Adipose tissue (tissue), 3 donors: ENCODE measurements at regions not wholly inside any gene's neighbourhood (a gene's known extent, or its start where the extent isn't known, plus 50 kb on each side); places are given as distances from the start of the nearest gene placed in this dataset.

Source experiments
- H3K27ac ChIP-seq: one replicate; pipeline ENCODE4 v1.5.1; 2013; ENCODE audit warnings: low read depth, low read length
- WGBS, 3 donors: extraction: QIAGEN DNeasy Blood & Tissue Kit; methylation state at CpG; one replicate each; pipeline ENCODE4 v1.1.7; 2013; 5-methylcytosine and 5-hydroxymethylcytosine counted together
- donor health status: healthy with polysubstance abuse.
- donor health status: Bipolar disorder and iron deficiency.
- donor health status: healthy.

- H3K27ac ChIP-seq: no peak overlapping the region
- 35 to 80% (median 78%) methylated on average over 4 of the region's 4 CpGs for WGBS, 3 donors
Observed at GRCh38 chr2:23127465-23127864, 257.5 kb upstream of the KLHL29 start.

GRCh38 chr2:23128684-23129292 lies 256.2 kb upstream of the KLHL29 start:
- no peak overlapping the region for H3K27ac ChIP-seq
- 89 to 96% (median 91%) methylated on average over 7 of the region's 7 CpGs for WGBS, 3 donors

- 76 to 85% (median 78%) methylated on average over 4 of the region's 4 CpGs for WGBS, 3 donors
- no peak overlapping the region for H3K27ac ChIP-seq
Observed at GRCh38 chr2:23131066-23131575, 253.9 kb upstream of the KLHL29 start.

- H3K27ac ChIP-seq: no peak overlapping the region
- WGBS, 3 donors: 85 to 90% (median 89%) methylated on average over 2 of the region's 2 CpGs
Observed at GRCh38 chr2:23132000-23132399, 253.0 kb upstream of the KLHL29 start.

- H3K27ac ChIP-seq: no peak overlapping the region
- 47 to 73% (median 58%) methylated on average over 3 of the region's 3 CpGs for WGBS, 3 donors
Observed at GRCh38 chr2:23132823-23133595, 252.0 kb upstream of the KLHL29 start.

GRCh38 chr2:23134726-23135125 lies 250.3 kb upstream of the KLHL29 start:
- WGBS, 3 donors: 77 to 82% (median 78%) methylated on average over 1 of the region's 1 CpG
- no peak overlapping the region for H3K27ac ChIP-seq

- WGBS, 3 donors: 31 to 42% (median 33%) methylated on average over 9 of the region's 9 CpGs
- no peak overlapping the region for H3K27ac ChIP-seq
Observed at GRCh38 chr2:23135481-23136100, 249.4 kb upstream of the KLHL29 start.

- H3K27ac ChIP-seq: no peak overlapping the region
- 85 to 89% (median 88%) methylated on average over 2 of the region's 2 CpGs for WGBS, 3 donors
Observed at GRCh38 chr2:23137166-23137565, 247.8 kb upstream of the KLHL29 start.

GRCh38 chr2:23138701-23139100 lies 246.3 kb upstream of the KLHL29 start:
- 77 to 81% (median 80%) methylated on average over 4 of the region's 4 CpGs for WGBS, 3 donors
- no peak overlapping the region for H3K27ac ChIP-seq

GRCh38 chr2:23145460-23145859 lies 239.5 kb upstream of the KLHL29 start:
- H3K27ac ChIP-seq: no peak overlapping the region

- WGBS, 3 donors: 72 to 100% (median 95%) methylated on average over 2 of the region's 2 CpGs
Observed at GRCh38 chr2:23146011-23146410, 239.0 kb upstream of the KLHL29 start.

GRCh38 chr2:23148342-23148741 lies 236.6 kb upstream of the KLHL29 start:
- 67 to 86% (median 84%) methylated on average over 3 of the region's 3 CpGs for WGBS, 3 donors
- H3K27ac ChIP-seq: no peak overlapping the region

More at GRCh38 chr2:23146011-23146410, 239.0 kb upstream of the KLHL29 start:
- no peak overlapping the region for H3K27ac ChIP-seq

GRCh38 chr2:23149777-23150176 lies 235.2 kb upstream of the KLHL29 start:
- WGBS, 3 donors: 67 to 79% (median 75%) methylated on average over 2 of the region's 2 CpGs
- no peak overlapping the region for H3K27ac ChIP-seq

GRCh38 chr2:23153484-23153883 lies 231.5 kb upstream of the KLHL29 start:
- H3K27ac ChIP-seq: no peak overlapping the region
- WGBS, 3 donors: 67 to 90% (median 85%) methylated on average over 3 of the region's 3 CpGs

GRCh38 chr2:23155022-23155421 lies 230.0 kb upstream of the KLHL29 start:
- no peak overlapping the region for H3K27ac ChIP-seq
- WGBS, 3 donors: 50 to 88% (median 86%) methylated on average over 4 of the region's 4 CpGs

GRCh38 chr2:23157812-23158211 lies 227.2 kb upstream of the KLHL29 start:
- no peak overlapping the region for H3K27ac ChIP-seq

GRCh38 chr2:23158306-23158705 lies 226.7 kb upstream of the KLHL29 start:
- 63 to 75% (median 70%) methylated on average over 2 of the region's 2 CpGs for WGBS, 3 donors
- H3K27ac ChIP-seq: no peak overlapping the region

GRCh38 chr2:23159746-23160405 lies 225.1 kb upstream of the KLHL29 start:
- no peak overlapping the region for H3K27ac ChIP-seq
- 58 to 69% (median 61%) methylated on average over 5 of the region's 5 CpGs for WGBS, 3 donors

GRCh38 chr2:23164173-23164572 lies 220.8 kb upstream of the KLHL29 start:
- 74 to 84% (median 82%) methylated on average over 2 of the region's 2 CpGs for WGBS, 3 donors
- no peak overlapping the region for H3K27ac ChIP-seq
